ENCODE measurements at regions not wholly inside any gene's neighbourhood (a gene's known extent, or its start where the extent isn't known, plus 50 kb on each side); places are given as distances from the start of the nearest gene placed in this dataset.

DNA sequence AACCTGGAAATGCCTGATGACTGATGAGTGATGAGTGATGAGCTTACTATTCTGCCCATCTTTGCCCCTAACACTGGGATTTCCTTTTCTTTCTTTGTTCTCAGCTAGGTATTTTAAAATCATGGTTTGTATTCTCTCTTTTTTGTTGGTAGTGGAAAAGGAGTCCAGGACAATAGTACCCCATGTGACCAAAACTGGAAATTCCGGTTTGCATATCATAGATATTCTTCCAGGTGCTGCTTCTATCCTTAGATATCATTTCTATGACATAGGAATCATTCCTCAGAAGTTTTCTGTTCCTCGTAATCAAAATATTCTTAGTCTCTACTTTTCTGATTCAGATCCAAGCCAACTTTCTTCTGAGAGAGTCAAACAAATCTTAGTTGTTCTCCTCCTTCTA, 320.5 kb upstream of the TET2 start:
- Histone ChIP-seq H3K4me3 (no peak overlapping the region), H3K36me3 (replicated peaks in 1 of 2) (no peaks in the 10 kb centered on the region), H3K4me1 (replicated peaks in 1 of 2) (no peaks in the 10 kb centered on the region), H3K9me3 (replicated peaks in 1 of 3) (no peaks in the 10 kb centered on the region), H3K27ac (no peak overlapping the region), H3K27me3 (no peaks in the 10 kb centered on the region)
- WGBS, 4 donors = 71 to 82% (median 76%) methylated on average over 2 of the region's 2 CpGs
- intact Hi-C loops (cut with DNase I) = no loop called here
- no peak for DNase-seq
- TF ChIP-seq POLR2A (IDR thresholded peaks at IDR 0.05) = no peak
- TF ChIP-seq, protein P1, sequence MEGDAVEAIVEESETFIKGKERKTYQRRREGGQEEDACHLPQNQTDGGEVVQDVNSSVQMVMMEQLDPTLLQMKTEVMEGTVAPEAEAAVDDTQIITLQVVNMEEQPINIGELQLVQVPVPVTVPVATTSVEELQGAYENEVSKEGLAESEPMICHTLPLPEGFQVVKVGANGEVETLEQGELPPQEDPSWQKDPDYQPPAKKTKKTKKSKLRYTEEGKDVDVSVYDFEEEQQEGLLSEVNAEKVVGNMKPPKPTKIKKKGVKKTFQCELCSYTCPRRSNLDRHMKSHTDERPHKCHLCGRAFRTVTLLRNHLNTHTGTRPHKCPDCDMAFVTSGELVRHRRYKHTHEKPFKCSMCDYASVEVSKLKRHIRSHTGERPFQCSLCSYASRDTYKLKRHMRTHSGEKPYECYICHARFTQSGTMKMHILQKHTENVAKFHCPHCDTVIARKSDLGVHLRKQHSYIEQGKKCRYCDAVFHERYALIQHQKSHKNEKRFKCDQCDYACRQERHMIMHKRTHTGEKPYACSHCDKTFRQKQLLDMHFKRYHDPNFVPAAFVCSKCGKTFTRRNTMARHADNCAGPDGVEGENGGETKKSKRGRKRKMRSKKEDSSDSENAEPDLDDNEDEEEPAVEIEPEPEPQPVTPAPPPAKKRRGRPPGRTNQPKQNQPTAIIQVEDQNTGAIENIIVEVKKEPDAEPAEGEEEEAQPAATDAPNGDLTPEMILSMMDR (IDR thresholded peaks at IDR 0.05) = no peak

DNA sequence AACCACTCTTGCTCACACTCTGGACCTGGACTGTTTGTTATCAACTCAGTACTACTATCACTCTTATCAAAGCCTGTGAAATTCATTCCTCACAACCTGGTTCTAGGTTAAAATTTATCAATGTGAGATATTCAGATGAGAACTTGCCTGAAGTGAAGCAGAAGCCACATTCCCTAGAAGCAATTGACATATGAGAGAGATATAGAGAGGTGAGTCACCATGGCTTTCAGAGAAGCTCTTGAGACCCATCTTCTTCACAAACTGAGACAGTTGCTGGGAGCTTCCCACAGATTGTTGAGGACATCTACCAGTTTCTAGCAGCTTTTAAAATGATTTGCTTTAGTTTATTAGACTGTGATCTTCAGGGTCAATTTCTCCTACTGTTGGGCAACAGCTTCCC, 316.9 kb upstream of the TET2 start:
- no peak overlapping the region for H3K4me3 ChIP-seq
- H3K27ac ChIP-seq = no peak overlapping the region
- H3K27me3 ChIP-seq = no peaks in the 10 kb centered on the region
- H3K4me1 ChIP-seq (replicated peaks in 1 of 2) = no peaks in the 10 kb centered on the region
- TF ChIP-seq, protein P1 (IDR thresholded peaks at IDR 0.05) = no peak
- no peak for TF ChIP-seq POLR2A (IDR thresholded peaks at IDR 0.05)
- intact Hi-C loops (cut with DNase I) = no loop called here
- no peaks in the 10 kb centered on the region for H3K9me3 ChIP-seq (replicated peaks in 1 of 3)
- no peak for DNase-seq
- H3K36me3 ChIP-seq (replicated peaks in 1 of 2) = no peaks in the 10 kb centered on the region

DNA sequence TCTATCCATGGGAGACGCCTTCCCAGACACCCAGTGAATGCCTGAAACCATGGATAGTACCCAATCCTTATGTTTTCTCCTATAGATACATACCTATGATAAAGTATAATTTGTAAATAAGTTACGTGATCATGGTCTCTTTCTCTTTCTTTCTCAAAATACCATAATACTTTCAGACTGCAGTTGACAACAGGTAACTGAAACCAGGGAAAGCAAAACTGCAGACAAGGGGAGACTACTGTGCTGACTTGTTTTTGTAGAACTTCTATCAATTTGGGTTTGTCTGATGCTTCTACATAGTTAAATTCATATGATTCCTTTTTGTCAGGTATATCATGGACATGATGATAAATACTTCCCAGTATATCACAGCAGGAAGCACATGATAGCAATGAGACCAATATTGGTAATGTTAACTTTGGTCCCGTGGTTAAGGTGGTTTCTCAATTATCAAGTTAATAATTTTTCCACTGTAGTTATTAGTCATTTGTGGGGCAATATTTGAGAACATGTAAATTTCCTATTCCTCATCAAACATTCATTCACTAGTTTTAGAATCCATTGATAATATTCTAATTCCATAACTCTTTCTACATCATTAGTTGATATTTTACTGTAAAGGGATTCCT, 298.0 kb upstream of the TET2 start:
- H3K27me3 ChIP-seq = no peaks in the 10 kb centered on the region
- no peak overlapping the region for H3K27ac ChIP-seq
- TF ChIP-seq, protein P1 (IDR thresholded peaks at IDR 0.05) = no peak
- TF ChIP-seq POLR2A (IDR thresholded peaks at IDR 0.05) = no peak
- no peak overlapping the region for H3K4me3 ChIP-seq
- DNase-seq = no peak
- 90 to 92% (median 92%) methylated on average over 3 of the region's 3 CpGs for WGBS, 4 donors
- no peaks in the 10 kb centered on the region for H3K36me3 ChIP-seq (replicated peaks in 1 of 2)
- no peaks in the 10 kb centered on the region for H3K9me3 ChIP-seq (replicated peaks in 1 of 3)
- no peaks in the 10 kb centered on the region for H3K4me1 ChIP-seq (replicated peaks in 1 of 2)
- intact Hi-C loops (cut with DNase I) = no loop called here

DNA sequence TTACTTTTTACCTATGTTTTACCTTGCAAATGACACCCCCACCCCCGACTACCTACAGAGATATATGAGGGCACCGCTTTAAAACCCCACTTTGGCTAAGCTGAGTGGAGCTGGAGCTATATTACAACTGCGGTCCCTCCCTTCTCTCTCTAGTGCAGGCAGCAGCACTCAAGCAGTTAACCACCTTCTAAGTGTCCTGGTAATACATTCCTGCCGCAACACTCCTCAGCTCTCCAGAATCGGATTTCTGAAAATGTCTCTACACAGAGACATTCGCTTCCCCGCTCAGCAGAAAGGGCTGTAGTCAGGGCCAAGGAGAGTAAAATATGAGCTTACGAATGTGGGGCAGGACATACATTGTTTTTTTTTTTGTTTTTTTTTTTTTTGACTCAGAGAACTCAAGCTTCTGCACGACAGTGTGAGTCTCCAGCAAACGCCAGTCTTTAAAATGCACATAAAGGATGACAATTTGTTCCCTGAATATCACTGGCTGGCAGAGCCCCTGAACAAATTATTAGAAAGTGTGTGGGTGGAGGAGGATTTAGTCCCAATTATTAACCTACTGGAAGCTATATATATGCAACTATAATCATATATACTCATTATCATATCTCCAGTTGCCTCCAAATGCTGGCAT, 287.0 kb upstream of the TET2 start:
- no peaks in the 10 kb centered on the region for H3K4me1 ChIP-seq (replicated peaks in 1 of 2)
- WGBS, 4 donors = 54 to 58% (median 55%) methylated on average over 10 of the region's 10 CpGs
- H3K36me3 ChIP-seq (replicated peaks in 1 of 2) = no peaks in the 10 kb centered on the region
- no peaks in the 10 kb centered on the region for H3K9me3 ChIP-seq (replicated peaks in 1 of 3)
- no peak overlapping the region for H3K27ac ChIP-seq
- intact Hi-C loops (cut with DNase I) = no loop called here
- TF ChIP-seq, protein P1 (IDR thresholded peaks at IDR 0.05) = no peak
- no peak for TF ChIP-seq POLR2A (IDR thresholded peaks at IDR 0.05)
- H3K4me3 ChIP-seq = no peak overlapping the region
- no peak for DNase-seq
- H3K27me3 ChIP-seq = no peaks in the 10 kb centered on the region

Measured in adrenal gland (tissue), 9 donors.